ENCODE measurements at regions not wholly inside any gene's neighbourhood (a gene's known extent, or its start where the extent isn't known, plus 50 kb on each side); places are given as distances from the start of the nearest gene placed in this dataset.
A peak's percentile ranks its signal among the peaks of the same experiment; 100 is the strongest.
"Not testable (repeated sequence)": the region's sequence is repeated elsewhere in the genome, so short reads cannot be mapped to it uniquely, and the experiment has no call there.

GRCh38 chr11:105432241-105432995, 177.5 kb upstream of the GRIA4 start:
- DNase-seq (ENCODE audit: low read depth) = no peak

GRCh38 chr11:105429096-105429910, 180.6 kb upstream of the GRIA4 start:
- DNase-seq (ENCODE audit: low read depth) = no peak

- no peak for DNase-seq (ENCODE audit: low read depth)
Measured at GRCh38 chr11:105407101-105407500, 202.8 kb upstream of the GRIA4 start.

GRCh38 chr11:105401269-105401809, 208.5 kb upstream of the GRIA4 start:
- DNase-seq (ENCODE audit: low read depth) = no peak

GRCh38 chr11:105399511-105399910, 210.4 kb upstream of the GRIA4 start:
- DNase-seq (ENCODE audit: low read depth) = no peak

- no peak for DNase-seq (ENCODE audit: low read depth)
Measured at GRCh38 chr11:105398636-105399035, 211.2 kb upstream of the GRIA4 start.

- DNase-seq (ENCODE audit: low read depth) = no peak
Measured at GRCh38 chr11:105393326-105393725, 216.5 kb upstream of the GRIA4 start.

- DNase-seq (ENCODE audit: low read depth) = peak; percentile 40
Measured at GRCh38 chr11:105392556-105392955, 217.3 kb upstream of the GRIA4 start.

GRCh38 chr11:105389952-105390351, 219.9 kb upstream of the GRIA4 start:
- DNase-seq (ENCODE audit: low read depth) = no peak

- no peak for DNase-seq (ENCODE audit: low read depth)
Measured at GRCh38 chr11:105388006-105388405, 221.9 kb upstream of the GRIA4 start.

GRCh38 chr11:105381941-105382340, 227.9 kb upstream of the GRIA4 start:
- DNase-seq (ENCODE audit: low read depth) = no peak

GRCh38 chr11:105377870-105378269, 232.0 kb upstream of the GRIA4 start:
- DNase-seq (ENCODE audit: low read depth) = no peak

GRCh38 chr11:105372206-105372605, 232.6 kb upstream of the CARD18 start:
- no peak for DNase-seq (ENCODE audit: low read depth)

- no peak for DNase-seq (ENCODE audit: low read depth)
Measured at GRCh38 chr11:105371311-105371710, 231.7 kb upstream of the CARD18 start.

GRCh38 chr11:105368711-105369110, 229.1 kb upstream of the CARD18 start:
- DNase-seq (ENCODE audit: low read depth) = no peak

GRCh38 chr11:105367129-105367528, 227.6 kb upstream of the CARD18 start:
- DNase-seq (ENCODE audit: low read depth) = no peak

- no peak for DNase-seq (ENCODE audit: low read depth)
Measured at GRCh38 chr11:105361651-105362050, 222.1 kb upstream of the CARD18 start.

GRCh38 chr11:105357764-105358163, 218.2 kb upstream of the CARD18 start:
- DNase-seq (ENCODE audit: low read depth) = no peak

GRCh38 chr11:105357146-105357545, 217.6 kb upstream of the CARD18 start:
- no peak for DNase-seq (ENCODE audit: low read depth)

- not testable (repeated sequence) for DNase-seq (ENCODE audit: low read depth)
Measured at GRCh38 chr11:105349867-105350266, 210.3 kb upstream of the CARD18 start.

GRCh38 chr11:105344938-105345337, 205.4 kb upstream of the CARD18 start:
- DNase-seq (ENCODE audit: low read depth) = no peak

- DNase-seq (ENCODE audit: low read depth) = no peak
Measured at GRCh38 chr11:105334025-105334714, 194.6 kb upstream of the CARD18 start.

Data from LHCN-M2 (cell line).